HG03442 (cell line): ENCODE measurements at regions not wholly inside any gene's neighbourhood (a gene's known extent, or its start where the extent isn't known, plus 50 kb on each side); places are given as distances from the start of the nearest gene placed in this dataset.
"Not testable (repeated sequence)": the region's sequence is repeated elsewhere in the genome, so short reads cannot be mapped to it uniquely, and the experiment has no call there.

ENCODE experiments used
- ATAC-seq: cut with Tn5 transposase; IDR thresholded peaks from one replicate; pipeline ENCODE4 v1.9.1; 2021; ENCODE audit warnings: mild to moderate bottlenecking, moderate library complexity; ENCODE audit not compliant: unreplicated experiment

DNA sequence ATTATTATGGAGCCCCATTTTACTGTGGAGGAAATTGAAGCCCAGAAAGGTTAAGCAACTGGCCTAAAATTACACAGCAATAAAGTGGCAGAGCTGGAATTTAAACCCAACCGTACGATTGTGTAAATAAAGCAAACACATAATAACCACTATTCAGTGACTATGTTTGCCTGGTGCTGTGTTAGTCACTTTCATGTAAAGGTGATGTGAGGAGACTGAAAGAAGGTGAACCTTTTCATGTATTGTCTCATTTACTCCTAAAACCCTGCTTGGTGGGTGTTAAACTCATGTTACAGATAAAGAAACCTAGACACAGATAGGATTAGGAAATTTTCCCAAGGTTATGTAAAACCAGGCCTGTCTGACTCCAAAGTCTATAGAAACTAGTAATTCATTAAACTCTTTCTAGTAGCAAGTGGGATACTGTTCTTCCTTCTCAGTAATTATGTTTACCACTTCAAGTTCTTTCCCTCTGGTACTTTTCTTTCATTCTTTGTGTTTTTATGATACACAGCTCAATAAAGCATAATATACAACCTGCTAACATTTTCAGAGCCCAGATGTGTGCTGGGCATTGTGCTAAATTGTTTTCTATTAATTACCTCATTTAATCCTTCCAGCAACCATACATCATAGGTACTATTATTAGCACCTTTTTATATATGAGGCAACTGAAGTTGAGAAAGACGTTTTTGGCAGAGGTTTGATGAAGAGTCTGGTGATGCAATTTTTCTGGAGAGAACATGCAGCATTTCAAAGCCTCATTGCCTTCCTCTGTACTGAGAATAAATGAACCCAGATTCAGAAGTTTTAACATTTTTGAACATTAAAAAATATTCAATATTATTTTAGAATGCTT, 202.7 kb downstream of the SPRY1 start:
- peak; percentile 2 for ATAC-seq

DNA sequence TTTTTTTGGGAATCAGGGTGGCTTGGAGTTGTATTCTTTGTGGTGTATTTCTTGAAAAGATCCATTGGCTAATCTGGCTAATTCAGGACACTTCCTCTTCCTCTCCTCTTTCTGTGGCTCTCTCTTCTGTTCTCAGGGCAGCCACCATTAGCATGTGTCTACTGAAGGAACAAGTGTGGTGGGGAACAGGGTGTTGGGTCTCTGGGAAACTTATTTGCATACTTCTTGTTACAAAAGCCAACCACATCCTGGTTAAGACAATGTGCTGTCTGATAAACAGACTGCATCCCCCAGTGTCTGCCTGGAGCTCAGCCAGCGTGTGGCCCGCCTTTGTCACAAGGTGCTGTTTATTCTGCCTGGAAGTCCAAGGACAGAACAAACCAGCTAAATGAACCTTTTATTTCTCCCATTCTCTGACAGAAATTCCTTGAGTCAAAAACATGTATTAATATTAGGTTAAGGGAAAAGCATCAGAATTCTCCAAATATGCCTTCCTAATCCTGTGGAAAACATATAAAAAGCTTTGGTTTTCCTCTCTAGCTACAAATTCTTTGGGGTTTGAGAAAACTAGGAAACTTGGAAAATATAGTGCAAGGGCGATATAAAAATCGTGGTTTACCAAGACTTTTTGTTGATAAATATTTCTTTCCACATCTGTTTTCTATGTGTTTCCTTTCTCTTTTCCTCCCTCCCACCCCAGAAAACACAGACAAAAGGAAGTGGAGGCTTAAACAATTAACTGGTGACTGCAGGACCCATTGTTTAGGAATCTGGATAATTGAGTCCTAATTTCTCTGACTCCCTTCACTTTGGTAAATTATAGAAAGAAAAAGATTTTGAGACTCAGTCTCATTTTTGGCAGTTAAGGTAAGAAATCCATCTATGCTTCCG, 203.6 kb downstream of the SPRY1 start:
- peak; percentile 100 for ATAC-seq

DNA sequence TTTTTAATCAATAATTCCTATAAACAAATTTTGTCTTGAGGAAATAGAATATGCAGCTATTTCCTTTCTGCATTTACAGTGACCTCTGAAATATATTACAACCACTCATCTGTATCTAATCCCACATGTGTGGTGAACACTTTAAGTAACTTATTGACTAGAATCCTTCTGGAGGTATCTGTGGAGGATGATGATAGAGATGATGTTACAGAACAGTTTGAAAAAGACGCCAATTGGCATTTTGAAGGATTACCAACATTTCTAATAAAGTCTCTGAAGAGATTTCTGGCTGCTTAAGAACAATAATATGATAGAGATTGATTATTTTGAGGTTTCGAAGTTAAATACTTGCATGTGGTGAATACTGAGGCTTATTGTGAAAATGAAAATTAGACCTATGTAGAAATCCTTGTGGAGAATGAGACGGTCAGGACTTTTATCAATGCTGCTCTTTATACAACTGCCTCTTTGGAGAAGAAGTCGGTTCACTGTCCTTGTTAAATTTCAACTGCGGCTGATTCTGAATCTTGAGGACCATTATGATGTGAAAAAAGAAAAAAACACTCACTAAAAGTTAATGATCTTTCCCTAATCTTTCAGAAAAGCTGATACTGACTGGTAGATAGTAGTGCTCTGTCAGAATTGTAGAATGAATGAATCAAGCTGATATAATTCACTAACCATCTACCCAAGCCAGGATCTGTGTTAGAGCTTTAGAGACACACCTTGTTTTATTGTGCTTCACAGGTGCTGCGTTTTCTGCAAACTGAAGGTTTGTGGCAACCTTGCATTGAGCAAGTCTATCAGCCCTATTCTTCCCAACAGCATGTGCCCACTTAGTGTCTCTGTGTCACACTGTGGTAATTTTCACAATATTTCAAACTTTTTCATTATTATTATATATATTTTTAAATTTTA, 204.7 kb downstream of the SPRY1 start:
- no peak for ATAC-seq

- no peak for ATAC-seq
Observed at GRCh38 chr4:123602007-123602406, 205.4 kb downstream of the SPRY1 start.

GRCh38 chr4:123603165-123603564, 206.6 kb downstream of the SPRY1 start:
- no peak for ATAC-seq

GRCh38 chr4:123605797-123606196, 209.2 kb downstream of the SPRY1 start:
- not testable (repeated sequence) for ATAC-seq

DNA sequence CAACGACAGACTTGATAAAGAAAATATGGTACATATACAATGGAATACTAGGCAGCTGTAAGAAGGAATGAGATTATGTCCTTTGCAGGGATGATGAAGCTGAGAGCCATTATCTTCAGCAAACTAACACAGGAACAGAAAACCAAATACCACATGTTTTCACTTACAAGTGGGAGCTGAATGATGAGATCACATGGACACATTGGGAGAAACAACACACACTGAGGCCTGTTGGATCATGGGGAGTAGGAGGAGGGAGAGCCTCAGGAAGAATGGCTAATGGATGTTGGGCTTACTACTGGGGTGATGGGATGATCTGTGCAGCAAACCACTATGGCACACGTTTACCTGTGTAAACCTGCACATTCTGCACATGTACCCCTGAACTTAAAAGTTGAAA, 209.7 kb downstream of the SPRY1 start:
- no peak for ATAC-seq

DNA sequence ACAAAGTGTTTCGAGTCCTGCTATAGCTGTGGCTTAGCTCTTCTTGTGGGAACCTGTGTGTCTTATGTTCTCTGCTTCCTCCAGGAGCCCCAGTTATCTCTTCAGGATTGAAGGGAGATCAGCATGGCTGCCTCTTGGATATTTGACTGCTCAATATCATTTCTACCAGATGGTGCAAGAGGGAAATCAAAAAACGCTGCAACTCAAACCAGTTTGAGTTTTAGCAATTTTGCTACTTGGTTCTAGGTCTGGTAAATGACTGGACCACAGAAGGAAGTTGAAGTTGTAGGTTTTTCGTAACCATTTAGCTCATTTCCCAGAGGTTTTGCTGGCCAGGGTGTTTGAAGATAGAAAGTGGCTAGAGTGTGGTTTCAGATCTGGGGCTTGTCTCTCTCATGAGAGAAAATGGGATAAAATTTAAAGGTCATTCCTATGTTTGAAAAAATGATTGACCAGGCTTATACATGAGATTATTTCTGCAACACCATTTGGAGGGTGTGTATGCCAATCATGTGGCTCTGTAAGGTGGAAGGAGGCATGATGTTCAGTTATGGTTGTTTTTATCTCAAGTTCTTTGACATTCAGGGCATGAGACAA, 210.4 kb downstream of the SPRY1 start:
- peak; percentile 84 for ATAC-seq

- ATAC-seq, result no peak
Observed at GRCh38 chr4:123609829-123610228, 213.2 kb downstream of the SPRY1 start.

- no peak for ATAC-seq
Observed at GRCh38 chr4:123613586-123614344, 217.2 kb downstream of the SPRY1 start.

DNA sequence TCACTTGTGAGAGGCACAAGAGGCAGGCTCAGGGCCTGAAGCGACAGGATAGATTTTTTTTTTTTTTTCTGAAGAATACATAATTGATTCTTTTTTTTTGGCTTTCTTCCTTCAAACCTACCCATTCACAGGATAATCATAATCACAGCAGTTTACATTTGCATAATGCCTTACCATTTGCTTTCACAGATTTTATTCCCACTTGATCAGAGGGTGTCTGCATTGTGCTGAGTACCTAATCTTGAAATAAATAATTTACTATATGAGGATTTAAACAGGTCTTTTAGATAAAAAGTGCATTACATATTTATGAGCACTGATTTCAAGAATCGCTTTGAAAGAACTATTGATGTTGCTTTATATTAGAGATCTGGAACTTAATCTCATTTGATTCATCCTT, 219.3 kb downstream of the SPRY1 start:
- no peak for ATAC-seq

- ATAC-seq, result peak; percentile 63
Observed at GRCh38 chr4:123616951-123617461, 220.4 kb downstream of the SPRY1 start.

- no peak for ATAC-seq
Observed at GRCh38 chr4:123617791-123618190, 221.2 kb downstream of the SPRY1 start.

GRCh38 chr4:123618606-123619005, 222.0 kb downstream of the SPRY1 start:
- ATAC-seq, result no peak

GRCh38 chr4:123619326-123619725, 222.7 kb downstream of the SPRY1 start:
- no peak for ATAC-seq

GRCh38 chr4:123619895-123620294, 223.3 kb downstream of the SPRY1 start:
- ATAC-seq, result no peak

- no peak for ATAC-seq
Observed at GRCh38 chr4:123621072-123621705, 224.6 kb downstream of the SPRY1 start.

DNA sequence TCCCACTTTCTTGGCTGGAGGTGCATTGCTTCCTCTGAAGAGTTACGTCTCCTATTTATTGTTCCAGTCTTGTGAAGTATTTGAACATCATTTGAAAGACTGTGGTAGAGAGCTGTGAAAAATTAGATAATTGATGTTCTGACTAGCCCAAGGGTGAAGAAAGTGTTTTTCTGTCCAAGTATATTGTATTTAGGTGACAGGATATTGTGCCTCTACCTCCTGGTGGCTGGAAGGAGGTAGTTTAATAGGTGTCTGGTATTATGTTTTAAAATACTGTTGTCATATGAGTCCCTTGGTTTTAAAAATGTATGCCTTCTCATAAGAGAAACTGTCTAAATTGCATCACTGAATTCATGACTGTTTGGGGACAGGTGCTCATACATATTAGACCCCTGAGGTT, 226.0 kb downstream of the SPRY1 start:
- no peak for ATAC-seq

DNA sequence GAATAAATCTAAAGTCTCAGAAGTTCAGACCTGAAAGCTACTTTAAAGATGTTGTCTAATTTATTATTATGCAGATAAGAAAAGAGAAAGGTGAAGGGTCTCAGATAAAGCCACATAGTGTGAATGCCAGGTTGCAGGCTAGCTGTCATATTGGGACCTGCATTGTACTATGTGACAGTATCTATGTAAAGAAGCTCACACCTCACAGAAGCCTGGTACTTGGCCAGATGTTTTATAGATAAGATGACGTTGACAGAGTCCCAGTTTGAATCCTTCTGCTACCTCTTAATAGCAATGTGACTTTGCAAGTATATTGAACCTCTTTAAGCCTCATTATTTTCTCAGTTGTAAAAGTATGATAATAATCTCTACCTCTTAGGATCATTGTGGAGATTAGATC, 227.0 kb downstream of the SPRY1 start:
- no peak for ATAC-seq
